ENCODE measurements at regions not wholly inside any gene's neighbourhood (a gene's known extent, or its start where the extent isn't known, plus 50 kb on each side); places are given as distances from the start of the nearest gene placed in this dataset.
A peak's percentile ranks its signal among the peaks of the same experiment; 100 is the strongest.

DNA sequence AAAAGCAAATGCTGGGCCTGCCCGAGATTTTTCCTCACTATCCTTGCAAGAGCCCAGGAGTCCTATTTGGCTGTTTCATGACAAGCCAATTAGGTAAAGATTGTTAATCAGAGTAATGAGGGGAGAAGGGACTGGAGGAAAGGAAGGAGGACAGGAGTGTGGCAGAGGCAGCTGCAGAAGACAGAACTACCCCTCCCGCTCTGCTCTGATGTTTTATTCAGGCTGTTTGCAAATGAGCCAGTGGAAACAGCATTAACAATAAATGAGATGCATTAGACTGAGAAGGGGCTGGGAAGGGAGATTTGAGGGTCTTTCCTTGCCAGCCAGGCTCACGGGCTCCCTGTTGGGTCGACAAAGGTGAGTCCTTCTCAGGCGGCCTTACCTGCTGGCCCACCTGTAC, 421.0 kb upstream of the CCDC196 start:
- no peak for DNase-seq
- no peaks in the 10 kb centered on the region for H3K27me3 ChIP-seq
- no peak overlapping the region for H3K27ac ChIP-seq
- TF ChIP-seq POLR2A (IDR thresholded peaks at IDR 0.05) = no peak
- TF ChIP-seq, protein P1, sequence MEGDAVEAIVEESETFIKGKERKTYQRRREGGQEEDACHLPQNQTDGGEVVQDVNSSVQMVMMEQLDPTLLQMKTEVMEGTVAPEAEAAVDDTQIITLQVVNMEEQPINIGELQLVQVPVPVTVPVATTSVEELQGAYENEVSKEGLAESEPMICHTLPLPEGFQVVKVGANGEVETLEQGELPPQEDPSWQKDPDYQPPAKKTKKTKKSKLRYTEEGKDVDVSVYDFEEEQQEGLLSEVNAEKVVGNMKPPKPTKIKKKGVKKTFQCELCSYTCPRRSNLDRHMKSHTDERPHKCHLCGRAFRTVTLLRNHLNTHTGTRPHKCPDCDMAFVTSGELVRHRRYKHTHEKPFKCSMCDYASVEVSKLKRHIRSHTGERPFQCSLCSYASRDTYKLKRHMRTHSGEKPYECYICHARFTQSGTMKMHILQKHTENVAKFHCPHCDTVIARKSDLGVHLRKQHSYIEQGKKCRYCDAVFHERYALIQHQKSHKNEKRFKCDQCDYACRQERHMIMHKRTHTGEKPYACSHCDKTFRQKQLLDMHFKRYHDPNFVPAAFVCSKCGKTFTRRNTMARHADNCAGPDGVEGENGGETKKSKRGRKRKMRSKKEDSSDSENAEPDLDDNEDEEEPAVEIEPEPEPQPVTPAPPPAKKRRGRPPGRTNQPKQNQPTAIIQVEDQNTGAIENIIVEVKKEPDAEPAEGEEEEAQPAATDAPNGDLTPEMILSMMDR (IDR thresholded peaks at IDR 0.05) = no peak
- H3K4me1 ChIP-seq = no peaks in the 10 kb centered on the region
- intact Hi-C loops (cut with DNase I; ENCODE audit: low total_unique reads) = no loop called here
- H3K4me3 ChIP-seq = no peak overlapping the region
- H3K9me3 ChIP-seq = no peaks in the 10 kb centered on the region
- no peaks in the 10 kb centered on the region for H3K36me3 ChIP-seq

DNA sequence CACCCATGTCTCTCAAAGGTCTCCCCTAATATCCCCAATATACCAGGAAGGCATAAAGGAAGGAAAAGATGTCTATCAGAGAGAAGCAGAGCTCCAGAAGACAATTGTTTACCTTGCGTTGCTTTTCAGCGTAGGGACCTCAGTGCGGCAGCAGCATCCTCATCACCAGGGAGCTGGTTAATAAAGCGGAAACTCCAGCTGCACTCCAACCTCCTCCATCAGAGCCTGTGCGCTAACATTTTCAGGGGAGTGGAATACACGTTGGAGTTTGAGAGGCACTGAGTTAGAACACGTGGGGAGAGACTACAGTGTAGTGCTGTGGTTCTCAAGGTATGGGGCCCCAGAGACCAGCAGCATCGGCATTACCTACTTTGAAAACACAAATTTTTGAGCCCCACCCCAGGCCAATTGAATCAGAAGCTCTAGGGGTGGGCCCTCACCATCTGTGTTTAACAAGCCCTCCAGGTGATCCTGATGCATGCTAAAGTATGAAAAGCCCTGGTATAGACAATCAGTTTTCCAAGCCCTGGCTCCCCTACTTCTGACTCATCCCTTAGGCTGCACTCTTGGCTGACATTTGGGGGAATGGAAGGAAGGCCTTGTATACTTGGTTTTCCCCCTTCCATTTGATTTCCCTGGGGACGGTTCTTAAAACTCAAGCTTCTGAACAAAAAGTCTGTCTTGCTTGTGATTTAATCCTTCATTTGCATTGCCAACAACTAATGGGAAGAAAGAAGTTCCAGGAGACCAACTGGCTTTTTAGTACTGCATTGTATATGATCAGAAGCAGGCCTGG, 419.0 kb upstream of the CCDC196 start:
- H3K36me3 ChIP-seq = no peaks in the 10 kb centered on the region
- TF ChIP-seq, protein P1 (IDR thresholded peaks at IDR 0.05) = no peak
- no peak for TF ChIP-seq POLR2A (IDR thresholded peaks at IDR 0.05)
- H3K9me3 ChIP-seq = no peaks in the 10 kb centered on the region
- no peak overlapping the region for H3K27ac ChIP-seq
- H3K4me3 ChIP-seq = no peak overlapping the region
- DNase-seq = no peak
- no peaks in the 10 kb centered on the region for H3K4me1 ChIP-seq
- peaks cover 0 to 4% of the 10 kb centered on the region in 2 donors for H3K27me3 ChIP-seq
- intact Hi-C loops (cut with DNase I; ENCODE audit: low total_unique reads) = no loop called here

DNA sequence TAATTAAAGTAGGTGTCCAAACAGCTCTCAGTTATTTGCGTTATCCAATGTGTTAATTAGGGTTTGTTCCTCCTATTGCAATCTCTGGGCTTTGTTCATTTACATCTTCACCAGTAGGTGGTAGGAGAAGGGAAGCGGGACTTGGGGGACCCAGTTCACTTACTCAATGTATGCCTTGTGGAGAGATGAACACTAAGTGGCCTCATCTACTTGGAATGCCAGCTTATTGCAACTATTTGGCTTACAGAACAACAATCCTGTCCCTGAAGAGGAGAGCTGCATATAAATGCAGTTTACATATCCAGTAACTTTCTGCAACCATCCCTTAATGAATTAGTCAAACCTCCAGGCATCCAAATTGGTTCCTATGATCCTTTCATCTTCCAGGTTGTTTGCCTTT, 417.1 kb upstream of the CCDC196 start:
- no peaks in the 10 kb centered on the region for H3K36me3 ChIP-seq
- intact Hi-C loops (cut with DNase I; ENCODE audit: low total_unique reads) = no loop called here
- TF ChIP-seq, protein P1 (IDR thresholded peaks at IDR 0.05) = no peak
- no peak for TF ChIP-seq POLR2A (IDR thresholded peaks at IDR 0.05)
- H3K9me3 ChIP-seq = no peaks in the 10 kb centered on the region
- no peak for DNase-seq
- no peaks in the 10 kb centered on the region for H3K4me1 ChIP-seq
- H3K4me3 ChIP-seq = no peak overlapping the region
- H3K27ac ChIP-seq = no peak overlapping the region
- peaks cover 0 to 4% of the 10 kb centered on the region in 2 donors for H3K27me3 ChIP-seq

DNA sequence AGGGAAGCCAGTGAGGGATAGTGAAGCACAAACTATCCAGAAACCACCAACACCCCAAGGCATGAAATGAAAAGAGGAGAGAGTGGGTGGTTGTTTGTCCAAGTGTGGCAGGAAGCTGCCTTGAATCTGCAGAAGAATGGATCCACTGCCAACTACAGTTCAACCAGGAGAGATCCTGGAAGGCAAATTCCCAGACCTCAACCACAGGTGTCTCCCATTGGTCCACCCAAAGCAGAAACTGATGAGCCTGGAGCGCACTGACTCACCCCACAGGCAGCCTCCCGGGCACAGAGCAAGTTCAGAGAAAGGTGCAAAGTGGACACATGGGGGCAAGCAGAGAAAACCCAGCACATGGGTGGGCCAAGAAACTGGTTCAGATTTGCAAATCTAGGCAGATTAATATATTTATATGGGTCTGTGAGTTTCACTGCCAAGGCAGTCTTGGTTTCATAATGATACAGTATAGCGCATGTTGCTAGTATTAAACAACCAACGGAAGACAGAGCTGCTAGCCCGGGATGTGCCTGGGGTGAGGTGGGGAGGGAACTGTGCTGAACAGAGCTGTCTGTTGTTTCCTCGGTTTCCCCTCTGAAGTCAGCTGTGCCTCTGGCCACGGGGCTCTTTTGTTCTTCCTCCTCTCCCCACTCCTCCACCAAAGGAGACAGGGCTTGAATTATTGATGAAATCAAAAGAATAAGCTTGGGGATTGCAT, 416.2 kb upstream of the CCDC196 start:
- Histone ChIP-seq H3K27ac (no peak overlapping the region), H3K4me1 (no peaks in the 10 kb centered on the region), H3K36me3 (no peaks in the 10 kb centered on the region), H3K27me3 (peaks cover 0 to 4% of the 10 kb centered on the region in 2 donors), H3K9me3 (no peaks in the 10 kb centered on the region), H3K4me3 (no peak overlapping the region)
- no peak for TF ChIP-seq POLR2A (IDR thresholded peaks at IDR 0.05)
- no peak for DNase-seq
- intact Hi-C loops (cut with DNase I; ENCODE audit: low total_unique reads) = no loop called here

DNA sequence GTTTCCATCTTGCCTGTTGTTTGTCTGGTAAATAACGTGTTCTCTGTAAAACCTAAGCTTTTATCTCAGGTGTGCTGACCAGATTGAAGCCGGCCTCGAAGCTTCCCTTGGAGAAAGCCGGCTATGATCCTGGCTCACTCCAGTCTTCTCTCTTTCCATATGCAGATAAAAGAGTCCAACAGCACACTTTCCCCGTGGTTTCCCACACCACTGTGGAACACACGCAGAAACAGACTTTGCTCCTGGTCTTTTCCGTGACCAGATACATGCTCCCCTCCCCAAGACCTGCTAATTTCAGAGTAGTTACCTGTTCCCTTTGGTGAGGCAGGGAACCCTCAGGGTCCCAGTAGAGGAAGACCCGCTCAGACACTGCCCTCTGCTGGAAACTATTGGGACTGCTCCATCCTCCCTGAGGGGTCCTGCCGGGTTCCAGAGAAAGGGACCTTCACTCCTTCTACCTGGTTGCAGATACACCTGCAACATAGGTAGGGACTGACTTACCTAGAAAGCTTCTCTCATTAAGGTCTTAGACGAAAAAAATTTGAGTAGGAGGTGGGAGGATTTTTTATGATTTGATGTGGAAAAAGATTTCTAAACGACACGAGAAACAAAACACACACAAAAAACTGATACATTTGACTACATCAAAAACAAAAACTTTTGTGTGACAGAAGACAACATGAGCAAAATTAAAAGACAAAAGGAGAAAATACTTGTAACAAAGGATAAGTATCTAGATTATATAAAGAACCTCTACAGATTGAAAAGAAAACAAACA, 415.4 kb upstream of the CCDC196 start:
- Histone ChIP-seq H3K9me3 (no peaks in the 10 kb centered on the region), H3K27ac (no peak overlapping the region), H3K27me3 (peaks cover 0 to 4% of the 10 kb centered on the region in 2 donors), H3K4me1 (no peaks in the 10 kb centered on the region), H3K36me3 (no peaks in the 10 kb centered on the region), H3K4me3 (no peak overlapping the region)
- intact Hi-C loops (cut with DNase I; ENCODE audit: low total_unique reads) = no loop called here
- DNase-seq = peak in 1 of 2 donors; percentile 24
- no peak for TF ChIP-seq POLR2A (IDR thresholded peaks at IDR 0.05)
- TF ChIP-seq, protein P1 (IDR thresholded peaks at IDR 0.05) = peak in 3 of 4 experiments; percentile 26 to 39 (median 28)

Measured in uterus (tissue), 3 donors.